ENCODE measurements at regions not wholly inside any gene's neighbourhood (a gene's known extent, or its start where the extent isn't known, plus 50 kb on each side); places are given as distances from the start of the nearest gene placed in this dataset.
"Not testable (repeated sequence)": the region's sequence is repeated elsewhere in the genome, so short reads cannot be mapped to it uniquely, and the experiment has no call there.

- no peak for DNase-seq
Observed at GRCh38 chr3:154898443-154898842, 181.7 kb upstream of the MME start.

- DNase-seq = no peak
Observed at GRCh38 chr3:154893813-154894212, 186.3 kb upstream of the MME start.

GRCh38 chr3:154889227-154889634 is 190.9 kb upstream of the MME start:
- no peak for DNase-seq

GRCh38 chr3:154887869-154888268 is 192.2 kb upstream of the MME start:
- no peak for DNase-seq

- DNase-seq = no peak
Observed at GRCh38 chr3:154886437-154886836, 193.7 kb upstream of the MME start.

GRCh38 chr3:154885418-154885817 is 194.7 kb upstream of the MME start:
- no peak for DNase-seq

- no peak for DNase-seq
Observed at GRCh38 chr3:154884952-154885351, 195.2 kb upstream of the MME start.

- DNase-seq = no peak
Observed at GRCh38 chr3:154875142-154875541, 205.0 kb upstream of the MME start.

GRCh38 chr3:154872696-154873095 is 207.4 kb upstream of the MME start:
- DNase-seq = no peak

GRCh38 chr3:154872074-154872473 is 208.0 kb upstream of the MME start:
- DNase-seq = no peak

- DNase-seq = no peak
Observed at GRCh38 chr3:154864947-154865346, 215.2 kb upstream of the MME start.

- DNase-seq = no peak
Observed at GRCh38 chr3:154862265-154862664, 217.9 kb upstream of the MME start.

GRCh38 chr3:154852998-154853397 is 227.1 kb upstream of the MME start:
- DNase-seq = not testable (repeated sequence)

GRCh38 chr3:154852515-154852914 is 227.6 kb upstream of the MME start:
- no peak for DNase-seq

GRCh38 chr3:154851644-154852043 is 228.5 kb upstream of the MME start:
- no peak for DNase-seq

GRCh38 chr3:154850921-154851320 is 229.2 kb upstream of the MME start:
- DNase-seq = no peak

GRCh38 chr3:154849408-154849807 is 230.7 kb upstream of the MME start:
- no peak for DNase-seq

GRCh38 chr3:154844863-154845262 is 235.3 kb upstream of the MME start:
- no peak for DNase-seq

- DNase-seq = no peak
Observed at GRCh38 chr3:154843647-154844046, 236.5 kb upstream of the MME start.

- DNase-seq = no peak
Observed at GRCh38 chr3:154842536-154842935, 237.6 kb upstream of the MME start.

GRCh38 chr3:154835639-154836038 is 244.5 kb upstream of the MME start:
- no peak for DNase-seq

GRCh38 chr3:154834831-154835230 is 245.3 kb upstream of the MME start:
- not testable (repeated sequence) for DNase-seq

GRCh38 chr3:154829929-154830328 is 250.2 kb upstream of the MME start:
- no peak for DNase-seq

- DNase-seq = no peak
Observed at GRCh38 chr3:154819491-154819890, 260.6 kb upstream of the MME start.

GRCh38 chr3:154818676-154819255 is 261.4 kb upstream of the MME start:
- no peak for DNase-seq

GRCh38 chr3:154810017-154810416 is 270.1 kb upstream of the MME start:
- DNase-seq = not testable (repeated sequence)
